ENCODE measurements at regions not wholly inside any gene's neighbourhood (a gene's known extent, or its start where the extent isn't known, plus 50 kb on each side); places are given as distances from the start of the nearest gene placed in this dataset.

DNA sequence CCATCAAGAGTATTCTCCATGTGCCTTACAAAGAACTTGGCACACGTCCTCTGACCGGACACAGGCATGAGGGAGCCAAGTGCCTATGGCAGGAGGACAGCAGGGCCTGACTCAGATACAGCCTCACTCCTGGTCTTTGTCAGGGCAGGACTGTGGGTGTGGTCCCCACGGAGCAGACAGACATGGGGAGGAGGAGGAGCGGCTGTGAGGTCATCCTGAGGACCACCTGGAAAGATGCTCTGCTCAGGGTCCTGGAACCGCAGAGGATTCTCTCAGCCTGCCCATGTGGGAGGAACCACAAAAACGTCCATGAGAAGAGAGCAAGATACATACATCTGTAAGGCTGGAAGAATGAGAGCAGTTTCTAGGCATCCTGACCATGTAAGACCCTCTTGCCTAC, 576.3 kb downstream of the BRD1 start:
- Histone ChIP-seq H3K36me3 (replicated peaks; ENCODE audit: insufficient read depth, low read length) (no peaks in the 10 kb centered on the region), H2AFZ (ENCODE audit: low read length) (no peak overlapping the region), H3K4me2 (ENCODE audit: low read depth, low read length) (no peak overlapping the region), H3K79me2 (ENCODE audit: low read length) (no peaks in the 10 kb centered on the region), H3K4me3 (ENCODE audit: low read length) (no peak overlapping the region), H3K9me2 (replicated peaks; ENCODE audit: insufficient read depth, low read length) (no peaks in the 10 kb centered on the region), H4K20me1 (ENCODE audit: insufficient read depth, low read length) (no peaks in the 10 kb centered on the region), H3F3A (ENCODE audit: insufficient read depth, low read length) (no peaks in the 10 kb centered on the region), H3K9me3 (replicated peaks; ENCODE audit: insufficient read depth, low read length) (peaks cover 4% of the 10 kb centered on the region; the same call in 1 of the 2 replicates), H3K9ac (ENCODE audit: low read length) (no peak overlapping the region), H3K27me3 (replicated peaks; ENCODE audit: insufficient read depth, low read length) (peaks cover 40% of the 10 kb centered on the region), H3K27ac (ENCODE audit: low read length) (no peak overlapping the region), H3K4me1 (ENCODE audit: low read length) (no peaks in the 10 kb centered on the region)
- TF ChIP-seq EZH2 (optimal IDR thresholded peaks at IDR 0.05; ENCODE audit: low read depth, low read length) (no peak), EZH2phosphoT487 (IDR thresholded peaks at IDR 0.05; ENCODE audit: low read length) (no peak)
- TF ChIP-seq, protein P1, sequence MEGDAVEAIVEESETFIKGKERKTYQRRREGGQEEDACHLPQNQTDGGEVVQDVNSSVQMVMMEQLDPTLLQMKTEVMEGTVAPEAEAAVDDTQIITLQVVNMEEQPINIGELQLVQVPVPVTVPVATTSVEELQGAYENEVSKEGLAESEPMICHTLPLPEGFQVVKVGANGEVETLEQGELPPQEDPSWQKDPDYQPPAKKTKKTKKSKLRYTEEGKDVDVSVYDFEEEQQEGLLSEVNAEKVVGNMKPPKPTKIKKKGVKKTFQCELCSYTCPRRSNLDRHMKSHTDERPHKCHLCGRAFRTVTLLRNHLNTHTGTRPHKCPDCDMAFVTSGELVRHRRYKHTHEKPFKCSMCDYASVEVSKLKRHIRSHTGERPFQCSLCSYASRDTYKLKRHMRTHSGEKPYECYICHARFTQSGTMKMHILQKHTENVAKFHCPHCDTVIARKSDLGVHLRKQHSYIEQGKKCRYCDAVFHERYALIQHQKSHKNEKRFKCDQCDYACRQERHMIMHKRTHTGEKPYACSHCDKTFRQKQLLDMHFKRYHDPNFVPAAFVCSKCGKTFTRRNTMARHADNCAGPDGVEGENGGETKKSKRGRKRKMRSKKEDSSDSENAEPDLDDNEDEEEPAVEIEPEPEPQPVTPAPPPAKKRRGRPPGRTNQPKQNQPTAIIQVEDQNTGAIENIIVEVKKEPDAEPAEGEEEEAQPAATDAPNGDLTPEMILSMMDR (IDR thresholded peaks at IDR 0.05; ENCODE audit: low read length), result no peak
- DNase-seq, result no peak

DNA sequence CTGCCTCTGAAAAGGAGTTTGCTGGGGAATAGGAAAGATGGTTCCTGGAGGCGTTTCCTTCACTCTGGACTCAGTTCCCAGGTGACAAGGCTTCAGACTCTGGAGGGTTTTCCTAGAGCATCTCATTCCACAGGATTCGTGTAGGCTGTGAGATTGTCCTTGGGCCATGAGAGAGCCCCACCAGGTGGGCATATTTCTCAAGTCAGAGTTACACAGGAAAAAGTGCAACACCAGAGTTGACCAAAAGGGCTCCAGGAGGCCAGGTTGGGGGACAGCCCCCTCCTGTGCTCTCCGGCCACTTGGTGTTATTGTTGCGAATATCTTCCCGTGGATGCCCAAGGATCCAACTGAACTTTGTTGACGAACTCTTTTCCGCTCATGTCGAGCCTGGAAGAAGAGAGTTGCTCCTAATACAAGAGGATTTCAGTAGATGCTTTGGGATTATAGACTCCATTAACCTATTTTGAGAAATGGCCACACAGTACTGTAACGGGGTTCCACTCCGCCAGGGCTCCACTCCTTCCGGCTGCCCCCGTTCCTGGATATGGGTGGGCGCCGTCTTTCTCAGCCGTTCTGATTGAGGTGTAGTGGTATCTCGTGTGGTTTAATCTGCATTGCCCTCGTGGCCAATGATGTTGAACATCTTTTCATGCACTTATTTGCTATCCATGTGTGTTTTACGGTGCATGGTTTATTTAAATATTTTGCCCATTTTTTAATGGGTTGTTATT, 580.3 kb downstream of the BRD1 start:
- Histone ChIP-seq H4K20me1 (ENCODE audit: insufficient read depth, low read length) (no peaks in the 10 kb centered on the region), H3K4me1 (ENCODE audit: low read length) (no peaks in the 10 kb centered on the region), H2AFZ (ENCODE audit: low read length) (no peak overlapping the region), H3F3A (ENCODE audit: insufficient read depth, low read length) (no peaks in the 10 kb centered on the region), H3K4me2 (ENCODE audit: low read depth, low read length) (no peak overlapping the region), H3K4me3 (ENCODE audit: low read length) (no peak overlapping the region), H3K9me3 (replicated peaks; ENCODE audit: insufficient read depth, low read length) (peaks cover 4% of the 10 kb centered on the region; the same call in 1 of the 2 replicates), H3K27ac (ENCODE audit: low read length) (no peak overlapping the region), H3K27me3 (replicated peaks; ENCODE audit: insufficient read depth, low read length) (peaks cover 42% of the 10 kb centered on the region), H3K79me2 (ENCODE audit: low read length) (no peaks in the 10 kb centered on the region), H3K36me3 (replicated peaks; ENCODE audit: insufficient read depth, low read length) (no peaks in the 10 kb centered on the region), H3K9ac (ENCODE audit: low read length) (no peak overlapping the region), H3K9me2 (replicated peaks; ENCODE audit: insufficient read depth, low read length) (no peaks in the 10 kb centered on the region)
- TF ChIP-seq EZH2 (optimal IDR thresholded peaks at IDR 0.05; ENCODE audit: low read depth, low read length) (no peak), EZH2phosphoT487 (IDR thresholded peaks at IDR 0.05; ENCODE audit: low read length) (no peak)
- TF ChIP-seq, protein P1 (IDR thresholded peaks at IDR 0.05; ENCODE audit: low read length), result no peak
- no peak for DNase-seq

DNA sequence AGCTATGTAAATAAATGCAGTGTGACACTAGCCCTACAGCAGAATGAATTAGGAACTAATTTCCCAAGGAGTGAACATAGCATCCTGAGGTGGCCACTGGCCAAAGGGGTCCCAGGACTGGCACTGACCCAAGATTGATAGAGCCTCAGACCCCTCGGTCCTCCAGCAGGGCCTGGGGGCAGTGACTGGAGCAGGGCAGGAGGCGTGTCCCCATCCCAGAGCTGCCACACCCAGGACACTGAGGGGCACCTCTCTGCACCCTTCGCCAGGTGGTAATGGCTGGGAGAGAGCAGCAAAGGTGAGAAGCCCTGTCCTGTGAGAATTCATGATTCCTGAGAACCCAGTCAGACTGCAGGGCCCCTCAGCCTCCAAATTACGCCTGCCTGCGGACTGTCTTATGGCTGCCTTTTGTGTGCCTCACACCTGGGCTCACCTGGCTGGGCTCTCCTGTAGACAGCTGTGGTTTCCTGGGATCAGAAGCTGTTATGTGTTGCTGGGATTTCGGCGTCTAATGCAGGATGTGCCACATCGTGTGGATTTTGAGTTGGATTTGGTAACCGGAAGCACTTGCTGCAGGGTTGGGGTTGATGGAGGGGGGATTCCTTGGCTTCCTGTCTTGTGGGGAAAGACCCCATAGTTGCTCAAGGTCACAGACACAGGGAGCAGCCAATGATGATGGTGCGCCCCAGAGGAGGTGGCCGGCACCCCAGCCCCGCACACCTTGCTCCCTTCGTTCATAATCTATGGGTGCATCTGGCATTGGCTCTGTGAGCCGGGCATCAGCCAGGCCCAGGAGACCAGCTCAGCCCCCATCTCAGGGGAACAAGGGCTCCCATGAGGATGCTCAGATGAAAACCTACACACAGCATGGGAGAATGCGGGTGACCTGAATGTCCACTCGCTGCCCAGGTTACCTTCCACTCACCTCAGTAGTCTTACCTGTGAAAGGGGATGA, 582.9 kb downstream of the BRD1 start:
- Histone ChIP-seq H4K20me1 (ENCODE audit: insufficient read depth, low read length) (no peaks in the 10 kb centered on the region), H3K36me3 (replicated peaks; ENCODE audit: insufficient read depth, low read length) (no peaks in the 10 kb centered on the region), H3K4me3 (ENCODE audit: low read length) (no peak overlapping the region), H3K4me2 (ENCODE audit: low read depth, low read length) (no peak overlapping the region), H3K9me3 (replicated peaks; ENCODE audit: insufficient read depth, low read length) (no peaks in the 10 kb centered on the region), H3K79me2 (ENCODE audit: low read length) (no peaks in the 10 kb centered on the region), H3K9me2 (replicated peaks; ENCODE audit: insufficient read depth, low read length) (no peaks in the 10 kb centered on the region), H3K27me3 (replicated peaks; ENCODE audit: insufficient read depth, low read length) (peaks cover 57% of the 10 kb centered on the region), H3F3A (ENCODE audit: insufficient read depth, low read length) (no peaks in the 10 kb centered on the region), H3K9ac (ENCODE audit: low read length) (no peak overlapping the region), H3K27ac (ENCODE audit: low read length) (no peak overlapping the region), H3K4me1 (ENCODE audit: low read length) (no peaks in the 10 kb centered on the region), H2AFZ (ENCODE audit: low read length) (no peak overlapping the region)
- DNase-seq, result no peak
- TF ChIP-seq, protein P1 (IDR thresholded peaks at IDR 0.05; ENCODE audit: low read length), result no peak
- TF ChIP-seq EZH2phosphoT487 (IDR thresholded peaks at IDR 0.05; ENCODE audit: low read length) (no peak), EZH2 (optimal IDR thresholded peaks at IDR 0.05; ENCODE audit: low read depth, low read length) (no peak)

Measured in MM.1S (cell line).